PFSK-1 (cell line): ENCODE measurements at regions not wholly inside any gene's neighbourhood (a gene's known extent, or its start where the extent isn't known, plus 50 kb on each side); places are given as distances from the start of the nearest gene placed in this dataset.

Experiments used
- POLR2AphosphoS5 ChIP-seq: IDR thresholded peaks from 2 replicates; pipeline ENCODE4 v1.6.1; 2012; ENCODE audit warnings: low read depth, mild to moderate bottlenecking, control low read depth, low read length, moderate library complexity
- SIN3A ChIP-seq: IDR thresholded peaks from 2 replicates; pipeline ENCODE4 v1.6.1; 2012; ENCODE audit warnings: mild to moderate bottlenecking, low read length, moderate library complexity, borderline replicate concordance; ENCODE audit not compliant: insufficient read depth
- TAF1 ChIP-seq: IDR thresholded peaks from 2 replicates; pipeline ENCODE4 v1.6.1; 2012; ENCODE audit warnings: low read length, control low read depth, borderline replicate concordance; ENCODE audit not compliant: insufficient read depth
- TF ChIP-seq, protein P1 (sequence below), 2 experiments: IDR thresholded peaks; 2 replicates each; pipeline versions ENCODE4 v1.6.1 to v1.8.0; 2011 to 2012; ENCODE audit warnings: low read depth in 2 of 2, low read length in 2 of 2, control low read depth in 1 of 2, inconsistent platforms in 1 of 2, mild to moderate bottlenecking in 1 of 2, moderate library complexity in 1 of 2; ENCODE audit not compliant: insufficient read depth in 1 of 2

DNA sequence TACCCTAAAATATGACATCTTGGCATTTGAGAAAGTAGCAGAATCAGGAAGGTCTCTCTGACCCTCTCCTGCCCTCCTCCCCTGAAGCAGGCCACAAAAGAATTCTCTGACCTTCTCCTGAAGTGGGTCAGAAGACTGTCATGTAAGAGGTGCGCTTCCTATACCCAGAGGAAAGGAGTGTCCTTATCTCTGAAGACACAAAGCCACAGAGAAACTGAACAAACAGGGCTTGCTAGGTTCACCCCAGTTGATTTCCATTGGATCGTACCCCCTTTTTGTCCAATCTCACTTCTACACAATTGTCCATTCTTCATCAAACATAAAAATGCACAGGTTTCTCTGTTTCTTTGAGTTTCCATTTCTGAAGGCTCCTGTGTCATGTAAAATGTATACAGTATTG, 272.0 kb upstream of the SOX4 start:
- TF ChIP-seq SIN3A (no peak), POLR2AphosphoS5 (no peak), TAF1 (no peak)
- TF ChIP-seq, protein P1, sequence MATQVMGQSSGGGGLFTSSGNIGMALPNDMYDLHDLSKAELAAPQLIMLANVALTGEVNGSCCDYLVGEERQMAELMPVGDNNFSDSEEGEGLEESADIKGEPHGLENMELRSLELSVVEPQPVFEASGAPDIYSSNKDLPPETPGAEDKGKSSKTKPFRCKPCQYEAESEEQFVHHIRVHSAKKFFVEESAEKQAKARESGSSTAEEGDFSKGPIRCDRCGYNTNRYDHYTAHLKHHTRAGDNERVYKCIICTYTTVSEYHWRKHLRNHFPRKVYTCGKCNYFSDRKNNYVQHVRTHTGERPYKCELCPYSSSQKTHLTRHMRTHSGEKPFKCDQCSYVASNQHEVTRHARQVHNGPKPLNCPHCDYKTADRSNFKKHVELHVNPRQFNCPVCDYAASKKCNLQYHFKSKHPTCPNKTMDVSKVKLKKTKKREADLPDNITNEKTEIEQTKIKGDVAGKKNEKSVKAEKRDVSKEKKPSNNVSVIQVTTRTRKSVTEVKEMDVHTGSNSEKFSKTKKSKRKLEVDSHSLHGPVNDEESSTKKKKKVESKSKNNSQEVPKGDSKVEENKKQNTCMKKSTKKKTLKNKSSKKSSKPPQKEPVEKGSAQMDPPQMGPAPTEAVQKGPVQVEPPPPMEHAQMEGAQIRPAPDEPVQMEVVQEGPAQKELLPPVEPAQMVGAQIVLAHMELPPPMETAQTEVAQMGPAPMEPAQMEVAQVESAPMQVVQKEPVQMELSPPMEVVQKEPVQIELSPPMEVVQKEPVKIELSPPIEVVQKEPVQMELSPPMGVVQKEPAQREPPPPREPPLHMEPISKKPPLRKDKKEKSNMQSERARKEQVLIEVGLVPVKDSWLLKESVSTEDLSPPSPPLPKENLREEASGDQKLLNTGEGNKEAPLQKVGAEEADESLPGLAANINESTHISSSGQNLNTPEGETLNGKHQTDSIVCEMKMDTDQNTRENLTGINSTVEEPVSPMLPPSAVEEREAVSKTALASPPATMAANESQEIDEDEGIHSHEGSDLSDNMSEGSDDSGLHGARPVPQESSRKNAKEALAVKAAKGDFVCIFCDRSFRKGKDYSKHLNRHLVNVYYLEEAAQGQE (IDR thresholded peaks at IDR 0.05; ENCODE audit: insufficient read depth in 1 of 2, low read depth in 2 of 2, low read length in 2 of 2), result no peak
